SK-N-SH (cell line): ENCODE measurements at regions not wholly inside any gene's neighbourhood (a gene's known extent, or its start where the extent isn't known, plus 50 kb on each side); places are given as distances from the start of the nearest gene placed in this dataset.

ENCODE experiments used
- RFX5 ChIP-seq: IDR thresholded peaks from 2 replicates; pipeline ENCODE4 v1.6.1; 2012; ENCODE audit warnings: mild to moderate bottlenecking, improper control_type of control experiment, low read length
- TF ChIP-seq, protein P1 (sequence below): IDR thresholded peaks from 2 replicates; pipeline ENCODE4 v1.4.0; 2012; ENCODE audit warnings: low read depth

DNA sequence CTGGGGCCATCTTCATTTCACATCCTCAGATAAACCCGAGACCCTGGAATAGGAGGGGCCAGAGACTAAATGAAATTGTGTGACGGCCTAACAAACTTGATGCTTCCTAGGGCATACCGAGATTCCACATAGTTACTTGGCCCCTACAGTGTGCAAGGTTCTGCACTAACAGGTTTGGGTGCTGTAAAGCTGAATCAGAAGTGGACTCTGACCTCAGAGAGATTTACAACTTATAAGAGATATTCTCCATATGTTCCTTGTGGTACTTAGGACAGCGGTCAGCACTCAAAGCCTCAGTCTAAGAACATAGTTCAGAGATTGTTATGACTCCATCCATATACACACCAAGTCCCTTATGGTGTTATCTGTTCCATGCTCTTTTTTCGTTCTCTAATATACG lies 55.1 kb upstream of the FHIP2A start:
- TF ChIP-seq, protein P1, sequence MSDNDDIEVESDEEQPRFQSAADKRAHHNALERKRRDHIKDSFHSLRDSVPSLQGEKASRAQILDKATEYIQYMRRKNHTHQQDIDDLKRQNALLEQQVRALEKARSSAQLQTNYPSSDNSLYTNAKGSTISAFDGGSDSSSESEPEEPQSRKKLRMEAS: no peak
- no peak for TF ChIP-seq RFX5
